GM18861 (cell line): ENCODE measurements at regions not wholly inside any gene's neighbourhood (a gene's known extent, or its start where the extent isn't known, plus 50 kb on each side); places are given as distances from the start of the nearest gene placed in this dataset.
"Not testable (repeated sequence)": the region's sequence is repeated elsewhere in the genome, so short reads cannot be mapped to it uniquely, and the experiment has no call there.

Experiments
- ATAC-seq: cut with Tn5 transposase; IDR thresholded peaks from one replicate; pipeline ENCODE4 v1.9.1; 2021; ENCODE audit not compliant: unreplicated experiment

- no peak for ATAC-seq
Observed at GRCh38 chr5:18395126-18396110, 761.2 kb downstream of the TAF11L14 start.

DNA sequence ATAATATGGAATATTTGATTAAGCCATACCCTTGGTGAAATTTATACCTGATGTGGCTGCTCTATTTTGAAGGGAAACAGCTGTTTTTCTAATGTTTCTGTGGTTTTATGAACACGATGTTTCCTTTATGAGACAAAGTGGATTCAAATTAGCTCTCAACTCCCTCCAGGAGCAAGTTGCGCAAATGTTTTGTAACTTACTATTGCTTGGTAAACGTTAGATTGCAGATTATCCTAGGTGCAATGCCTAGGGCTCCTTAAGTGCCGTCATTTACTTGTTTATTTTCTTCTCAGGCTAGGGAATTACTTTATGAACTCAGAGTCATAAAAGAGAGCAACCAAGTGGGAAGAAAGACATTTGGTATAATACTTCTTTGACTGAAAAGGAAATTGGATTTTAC lies 763.1 kb downstream of the TAF11L14 start:
- ATAC-seq = no peak

GRCh38 chr5:18397891-18398290 lies 763.6 kb downstream of the TAF11L14 start:
- ATAC-seq = no peak

DNA sequence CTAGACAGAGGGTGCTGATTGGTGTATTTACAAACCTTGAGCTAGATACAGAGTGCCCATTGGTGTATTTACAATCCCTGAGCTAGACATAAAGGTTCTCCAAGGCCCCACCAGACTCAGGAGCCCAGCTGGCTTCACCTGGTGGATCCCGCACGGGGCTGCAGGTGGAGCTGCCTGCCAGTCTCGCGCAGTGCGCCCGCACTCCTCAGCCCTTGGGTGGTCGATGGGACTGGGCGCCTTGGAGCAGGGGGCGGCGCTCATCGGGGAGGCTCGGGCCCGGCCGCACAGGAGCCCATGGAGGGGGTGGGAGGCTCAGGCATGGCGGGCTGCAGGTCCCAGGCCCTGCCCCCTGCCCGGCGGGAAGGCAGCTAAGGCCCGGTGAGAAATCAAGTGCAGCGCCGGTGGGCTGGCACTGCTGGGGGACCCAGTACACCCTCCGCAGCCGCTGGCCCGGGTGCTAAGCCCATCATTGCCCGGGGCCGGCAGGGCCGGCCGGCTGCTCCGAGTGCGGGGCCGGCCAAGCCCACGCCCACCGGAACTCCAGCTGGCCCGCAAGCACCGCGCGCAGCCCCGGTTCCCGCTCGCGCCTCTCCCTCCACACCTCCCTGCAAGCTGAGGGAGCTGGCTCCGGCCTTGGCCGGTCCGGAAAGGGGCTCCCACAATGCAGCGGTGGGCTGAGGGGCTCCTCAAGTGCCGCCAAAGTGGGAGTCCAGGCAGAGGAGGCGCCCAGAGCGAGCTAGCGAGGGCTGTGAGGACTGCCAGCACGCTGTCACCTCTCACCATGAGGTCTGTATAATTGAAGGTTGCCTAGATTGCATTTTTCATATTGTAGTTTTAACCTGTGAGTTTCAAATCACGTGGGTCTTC lies 765.4 kb downstream of the TAF11L14 start:
- not testable (repeated sequence) for ATAC-seq

GRCh38 chr5:18403141-18403540 lies 768.9 kb downstream of the TAF11L14 start:
- no peak for ATAC-seq

DNA sequence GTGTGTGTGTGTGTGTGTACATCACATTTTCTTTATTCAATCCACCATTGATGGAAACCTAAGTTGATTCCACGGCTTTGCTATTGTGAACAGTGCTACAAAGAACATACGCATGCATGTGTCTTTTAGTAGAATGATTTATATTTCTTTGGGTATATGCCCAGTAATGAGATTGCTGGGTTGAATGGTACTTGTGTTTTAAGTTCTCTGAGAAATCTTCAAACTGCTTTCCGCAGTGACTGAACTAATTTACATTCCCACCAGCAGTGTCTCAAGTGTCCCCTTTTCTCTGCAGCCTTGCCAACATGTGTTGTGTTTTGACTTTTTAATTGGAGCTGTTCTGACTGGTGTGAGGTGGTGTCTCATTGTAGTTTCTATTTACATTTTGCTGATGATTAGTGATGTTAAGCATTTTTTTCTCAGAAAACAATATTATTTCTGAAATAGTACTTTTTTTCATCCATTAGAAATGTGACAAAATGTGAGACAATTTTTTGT lies 769.7 kb downstream of the TAF11L14 start:
- no peak for ATAC-seq

- ATAC-seq = no peak
Observed at GRCh38 chr5:18420711-18421110, 786.5 kb downstream of the TAF11L14 start.

- ATAC-seq = no peak
Observed at GRCh38 chr5:18433336-18433735, 799.1 kb downstream of the TAF11L14 start.

DNA sequence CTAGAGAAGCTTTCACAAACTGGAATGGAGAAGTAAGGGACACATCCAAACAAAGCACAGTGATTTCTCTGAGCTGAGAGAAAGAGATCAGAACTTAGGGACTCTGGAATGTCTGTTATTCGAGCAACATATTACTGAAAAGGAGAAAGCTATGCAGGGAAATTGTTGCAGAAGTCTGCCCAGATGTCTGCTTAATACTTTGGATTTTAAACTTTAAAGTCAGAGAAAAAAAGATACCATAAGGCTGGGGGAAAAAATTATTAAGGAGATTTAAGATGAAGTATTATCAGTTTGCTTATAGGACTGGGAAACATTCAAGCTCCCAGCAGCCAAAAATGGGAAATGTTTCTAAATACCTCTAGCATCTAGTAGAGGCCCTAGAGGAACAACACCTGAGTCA lies 803.9 kb downstream of the TAF11L14 start:
- ATAC-seq = no peak

GRCh38 chr5:18455521-18455920 lies 821.3 kb downstream of the TAF11L14 start:
- no peak for ATAC-seq

DNA sequence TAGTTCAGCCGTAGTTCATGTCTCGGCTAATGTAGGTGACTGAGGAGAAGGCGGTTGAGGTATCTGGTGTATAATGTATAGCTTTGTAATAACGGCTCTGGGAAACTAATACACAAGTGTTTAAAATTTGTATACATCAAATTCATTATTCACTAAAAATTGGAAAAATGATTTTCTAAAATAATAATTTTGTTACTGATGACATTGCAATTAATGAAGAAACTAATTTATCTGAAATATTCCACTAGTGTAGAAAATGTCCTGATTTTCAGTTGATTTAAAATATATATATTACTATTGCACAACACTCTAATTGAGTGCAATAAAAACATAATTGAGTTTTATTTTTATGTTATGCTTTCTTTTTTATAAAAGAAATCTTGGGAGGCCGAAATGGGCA lies 823.0 kb downstream of the TAF11L14 start:
- ATAC-seq = no peak

GRCh38 chr5:18461766-18462165 lies 827.5 kb downstream of the TAF11L14 start:
- no peak for ATAC-seq

DNA sequence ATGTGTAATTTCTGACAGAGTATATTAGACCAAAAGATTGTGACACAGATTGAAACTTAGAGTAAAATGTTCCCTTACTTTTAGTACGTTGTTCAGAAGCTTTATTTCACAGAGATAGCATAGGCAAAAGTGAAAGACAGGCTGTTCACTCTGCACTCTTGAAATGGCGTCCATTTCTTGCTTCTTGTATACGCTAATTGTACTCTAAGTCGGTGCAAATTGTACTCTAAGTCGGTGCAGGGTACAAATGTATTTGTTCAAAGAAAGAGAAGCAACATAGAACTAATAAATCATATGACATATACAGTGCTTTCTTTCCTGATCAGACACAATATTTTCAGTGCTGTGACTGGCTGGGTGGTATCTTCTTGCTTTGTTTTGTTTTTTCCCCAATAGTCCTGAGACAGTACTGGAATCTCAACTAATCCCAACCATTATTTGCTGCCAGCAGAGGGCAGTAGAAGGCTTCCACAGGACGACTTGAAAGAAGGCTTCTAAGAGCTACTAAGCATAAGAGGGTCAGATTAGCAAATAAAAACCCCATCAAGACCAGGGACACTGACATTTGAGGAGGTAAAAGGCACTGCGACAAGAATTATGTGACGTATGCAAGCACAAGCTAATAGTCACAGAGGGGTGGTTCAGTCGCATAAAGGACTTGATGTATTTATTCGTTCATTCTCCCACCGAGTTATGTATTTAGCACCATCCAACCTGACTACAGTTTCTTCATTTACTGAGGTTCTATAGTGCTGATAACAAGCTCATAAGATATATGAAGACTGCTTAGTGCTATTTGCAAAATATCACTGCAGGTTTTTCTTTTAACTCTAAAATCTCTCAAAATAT lies 831.8 kb downstream of the TAF11L14 start:
- peak; percentile 65 for ATAC-seq

DNA sequence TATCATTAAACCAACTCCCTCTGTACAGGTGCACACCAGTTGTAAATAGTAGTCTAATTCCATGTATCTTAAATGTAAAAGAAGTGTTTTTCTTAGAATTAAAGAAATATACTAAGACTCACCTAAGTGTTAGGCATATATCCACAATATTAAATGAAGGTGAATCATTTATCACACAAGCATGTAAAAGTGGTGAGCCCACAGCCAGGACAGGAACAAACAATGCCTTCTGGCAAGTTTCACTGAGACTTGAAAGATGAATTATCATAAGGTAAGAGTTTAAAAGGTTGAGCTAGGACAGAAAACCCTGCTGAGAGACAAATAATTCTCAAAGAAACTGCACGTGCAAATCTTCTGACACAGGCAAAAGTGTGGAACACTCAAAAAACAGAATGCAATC lies 832.5 kb downstream of the TAF11L14 start:
- no peak for ATAC-seq

- not testable (repeated sequence) for ATAC-seq
Observed at GRCh38 chr5:18471791-18472190, 837.5 kb downstream of the TAF11L14 start.

- no peak for ATAC-seq
Observed at GRCh38 chr5:18483451-18483850, 849.2 kb downstream of the TAF11L14 start.

- no peak for ATAC-seq
Observed at GRCh38 chr5:18487928-18488480, 853.7 kb downstream of the TAF11L14 start.

GRCh38 chr5:18489703-18490102 lies 855.4 kb downstream of the TAF11L14 start:
- no peak for ATAC-seq

- no peak for ATAC-seq
Observed at GRCh38 chr5:18491349-18491748, 857.1 kb downstream of the TAF11L14 start.

DNA sequence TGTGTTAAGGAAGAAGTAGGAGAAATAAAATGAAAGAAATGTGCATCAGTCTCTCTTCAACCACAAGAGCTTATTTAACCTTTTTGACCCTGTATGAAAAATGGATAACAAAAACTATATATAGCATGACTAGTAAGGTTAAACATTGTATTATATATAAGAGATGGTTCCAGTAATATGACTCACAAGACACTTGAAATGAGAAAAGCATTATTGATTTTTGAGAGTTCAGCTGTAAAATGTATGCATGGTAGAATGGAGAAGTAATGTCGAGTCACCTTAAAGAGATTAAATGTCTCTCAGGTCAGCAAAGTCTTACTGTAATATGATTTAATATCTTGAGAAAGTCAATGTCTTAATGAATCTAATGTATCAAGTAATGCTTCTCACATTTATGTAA lies 860.9 kb downstream of the TAF11L14 start:
- ATAC-seq = no peak
